Breast epithelium (tissue), 3 donors: ENCODE measurements at regions not wholly inside any gene's neighbourhood (a gene's known extent, or its start where the extent isn't known, plus 50 kb on each side); places are given as distances from the start of the nearest gene placed in this dataset.
"Not testable (repeated sequence)": the region's sequence is repeated elsewhere in the genome, so short reads cannot be mapped to it uniquely, and the experiment has no call there.

ENCODE experiments used
- POLR2A ChIP-seq: fragments of 450-650 bp; IDR thresholded peaks from one replicate; pipeline ENCODE4 v1.6.1; 2016; ENCODE audit warnings: antibody characterized with exemption, mild to moderate bottlenecking, moderate library complexity
- POLR2AphosphoS5 ChIP-seq, 3 donors: sonication (generic); formaldehyde crosslinking; IDR thresholded peaks; one replicate each; pipeline ENCODE4 v1.6.1; 2017; ENCODE audit warnings: antibody characterized with exemption in 3 of 3
- TF ChIP-seq, protein P1 (sequence below), 3 donors: fragments of 450-650 bp; IDR thresholded peaks; one replicate each; pipeline ENCODE4 v1.5.1; 2016 to 2017; ENCODE audit warnings: antibody characterized with exemption in 3 of 3, mild to moderate bottlenecking in 3 of 3, moderate library complexity in 3 of 3

DNA sequence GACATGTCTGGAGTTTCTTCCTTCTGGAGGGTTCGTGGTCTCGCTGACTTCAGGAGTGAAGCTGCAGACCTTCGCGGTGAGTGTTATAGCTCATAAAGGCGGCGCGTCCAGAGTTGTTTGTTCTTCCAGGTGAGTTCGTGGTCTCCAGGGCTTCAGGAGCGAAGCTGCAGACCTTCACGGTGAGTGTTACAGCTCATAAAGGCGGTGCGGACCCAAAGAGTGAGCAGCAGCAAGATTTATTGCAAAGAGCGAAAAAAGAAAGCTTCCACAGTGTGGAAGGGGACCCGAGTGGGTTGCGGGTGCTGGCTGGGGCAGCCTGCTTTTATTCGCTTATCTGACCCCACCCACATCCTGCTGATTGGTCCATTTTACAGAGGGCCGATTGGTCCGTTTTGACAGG, 784.2 kb upstream of the FBXO33 start:
- TF ChIP-seq POLR2A; POLR2AphosphoS5 (IDR thresholded peaks at IDR 0.05): not testable (repeated sequence)
- TF ChIP-seq, protein P1, sequence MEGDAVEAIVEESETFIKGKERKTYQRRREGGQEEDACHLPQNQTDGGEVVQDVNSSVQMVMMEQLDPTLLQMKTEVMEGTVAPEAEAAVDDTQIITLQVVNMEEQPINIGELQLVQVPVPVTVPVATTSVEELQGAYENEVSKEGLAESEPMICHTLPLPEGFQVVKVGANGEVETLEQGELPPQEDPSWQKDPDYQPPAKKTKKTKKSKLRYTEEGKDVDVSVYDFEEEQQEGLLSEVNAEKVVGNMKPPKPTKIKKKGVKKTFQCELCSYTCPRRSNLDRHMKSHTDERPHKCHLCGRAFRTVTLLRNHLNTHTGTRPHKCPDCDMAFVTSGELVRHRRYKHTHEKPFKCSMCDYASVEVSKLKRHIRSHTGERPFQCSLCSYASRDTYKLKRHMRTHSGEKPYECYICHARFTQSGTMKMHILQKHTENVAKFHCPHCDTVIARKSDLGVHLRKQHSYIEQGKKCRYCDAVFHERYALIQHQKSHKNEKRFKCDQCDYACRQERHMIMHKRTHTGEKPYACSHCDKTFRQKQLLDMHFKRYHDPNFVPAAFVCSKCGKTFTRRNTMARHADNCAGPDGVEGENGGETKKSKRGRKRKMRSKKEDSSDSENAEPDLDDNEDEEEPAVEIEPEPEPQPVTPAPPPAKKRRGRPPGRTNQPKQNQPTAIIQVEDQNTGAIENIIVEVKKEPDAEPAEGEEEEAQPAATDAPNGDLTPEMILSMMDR (IDR thresholded peaks at IDR 0.05): not testable (repeated sequence)
